Upper lobe of left lung (tissue), 4 donors: ENCODE measurements at regions not wholly inside any gene's neighbourhood (a gene's known extent, or its start where the extent isn't known, plus 50 kb on each side); places are given as distances from the start of the nearest gene placed in this dataset.

Experiments used
- CTCF ChIP-seq, 6 experiments: fragments of 450-650 bp in 4 of 6; fragments of 200-600 bp in 2 of 6; sonication (generic) in 2 of 6; IDR thresholded peaks; one replicate each; pipeline ENCODE4 v1.5.1; 2016 to 2019; ENCODE audit warnings: antibody characterized with exemption in 6 of 6
- POLR2A ChIP-seq, 4 donors: fragments of 450-650 bp; IDR thresholded peaks; one replicate each; pipeline ENCODE4 v1.5.1; 2016 to 2017; ENCODE audit warnings: antibody characterized with exemption in 4 of 4, mild to moderate bottlenecking in 2 of 4
- POLR2AphosphoS5 ChIP-seq, 2 donors: sonication (generic); formaldehyde crosslinking; IDR thresholded peaks; one replicate each; pipeline ENCODE4 v1.5.1; 2017; ENCODE audit warnings: antibody characterized with exemption in 2 of 2

- TF ChIP-seq CTCF (IDR thresholded peaks at IDR 0.05) (no peak), POLR2A (IDR thresholded peaks at IDR 0.05) (no peak), POLR2AphosphoS5 (IDR thresholded peaks at IDR 0.05) (no peak)
Measured at GRCh38 chr2:43004879-43005244, 212.5 kb upstream of the HAAO start.
